Activated CD4-positive, alpha-beta T cell treated with anti-CD3 and anti-CD28 coated beads, Interleukin-2, amount 50 U/mL, for 1 hour (primary cell): ENCODE measurements at regions not wholly inside any gene's neighbourhood (a gene's known extent, or its start where the extent isn't known, plus 50 kb on each side); places are given as distances from the start of the nearest gene placed in this dataset.
"Not testable (repeated sequence)": the region's sequence is repeated elsewhere in the genome, so short reads cannot be mapped to it uniquely, and the experiment has no call there.

Source experiments
- DNase-seq: peaks from one replicate; pipeline ENCODE4 v3.0.0-alpha.2; 2020

- no peak for DNase-seq
Observed at GRCh38 chr6:19713984-19714383, 123.2 kb upstream of the ID4 start.

GRCh38 chr6:19714434-19715166, 122.6 kb upstream of the ID4 start:
- DNase-seq: no peak

- DNase-seq: no peak
Observed at GRCh38 chr6:19715167-19715551, 122.0 kb upstream of the ID4 start.

- no peak for DNase-seq
Observed at GRCh38 chr6:19719691-19720128, 117.5 kb upstream of the ID4 start.

- no peak for DNase-seq
Observed at GRCh38 chr6:19721766-19722377, 115.3 kb upstream of the ID4 start.

- DNase-seq: no peak
Observed at GRCh38 chr6:19722999-19723398, 114.2 kb upstream of the ID4 start.

- no peak for DNase-seq
Observed at GRCh38 chr6:19723545-19723944, 113.6 kb upstream of the ID4 start.

GRCh38 chr6:19725436-19725835, 111.7 kb upstream of the ID4 start:
- not testable (repeated sequence) for DNase-seq

GRCh38 chr6:19731282-19731681, 105.9 kb upstream of the ID4 start:
- DNase-seq: no peak

- DNase-seq: no peak
Observed at GRCh38 chr6:19734061-19734460, 103.1 kb upstream of the ID4 start.

GRCh38 chr6:19734519-19734918, 102.7 kb upstream of the ID4 start:
- DNase-seq: no peak

GRCh38 chr6:19736066-19736465, 101.1 kb upstream of the ID4 start:
- DNase-seq: no peak

- DNase-seq: no peak
Observed at GRCh38 chr6:19738010-19738409, 99.2 kb upstream of the ID4 start.

- DNase-seq: no peak
Observed at GRCh38 chr6:19749722-19750121, 87.4 kb upstream of the ID4 start.

GRCh38 chr6:19752746-19753145, 84.4 kb upstream of the ID4 start:
- no peak for DNase-seq

GRCh38 chr6:19753826-19754225, 83.3 kb upstream of the ID4 start:
- no peak for DNase-seq

- DNase-seq: no peak
Observed at GRCh38 chr6:19754686-19755085, 82.5 kb upstream of the ID4 start.

- no peak for DNase-seq
Observed at GRCh38 chr6:19755181-19755580, 82.0 kb upstream of the ID4 start.

GRCh38 chr6:19757036-19757435, 80.1 kb upstream of the ID4 start:
- DNase-seq: no peak

GRCh38 chr6:19759117-19759880, 77.9 kb upstream of the ID4 start:
- no peak for DNase-seq

- no peak for DNase-seq
Observed at GRCh38 chr6:19761121-19761520, 76.0 kb upstream of the ID4 start.

GRCh38 chr6:19771753-19772336, 65.3 kb upstream of the ID4 start:
- no peak for DNase-seq

GRCh38 chr6:19772891-19773290, 64.3 kb upstream of the ID4 start:
- no peak for DNase-seq

- DNase-seq: no peak
Observed at GRCh38 chr6:19781269-19781668, 55.9 kb upstream of the ID4 start.
